NCI-H2196 (cell line): ENCODE measurements at regions not wholly inside any gene's neighbourhood (a gene's known extent, or its start where the extent isn't known, plus 50 kb on each side); places are given as distances from the start of the nearest gene placed in this dataset.

Source experiments
- DNase-seq: peaks from one replicate; lab custom pipeline; 2025; ENCODE audit not compliant: unreplicated experiment; lab: John Stamatoyannopoulos, UW

DNA sequence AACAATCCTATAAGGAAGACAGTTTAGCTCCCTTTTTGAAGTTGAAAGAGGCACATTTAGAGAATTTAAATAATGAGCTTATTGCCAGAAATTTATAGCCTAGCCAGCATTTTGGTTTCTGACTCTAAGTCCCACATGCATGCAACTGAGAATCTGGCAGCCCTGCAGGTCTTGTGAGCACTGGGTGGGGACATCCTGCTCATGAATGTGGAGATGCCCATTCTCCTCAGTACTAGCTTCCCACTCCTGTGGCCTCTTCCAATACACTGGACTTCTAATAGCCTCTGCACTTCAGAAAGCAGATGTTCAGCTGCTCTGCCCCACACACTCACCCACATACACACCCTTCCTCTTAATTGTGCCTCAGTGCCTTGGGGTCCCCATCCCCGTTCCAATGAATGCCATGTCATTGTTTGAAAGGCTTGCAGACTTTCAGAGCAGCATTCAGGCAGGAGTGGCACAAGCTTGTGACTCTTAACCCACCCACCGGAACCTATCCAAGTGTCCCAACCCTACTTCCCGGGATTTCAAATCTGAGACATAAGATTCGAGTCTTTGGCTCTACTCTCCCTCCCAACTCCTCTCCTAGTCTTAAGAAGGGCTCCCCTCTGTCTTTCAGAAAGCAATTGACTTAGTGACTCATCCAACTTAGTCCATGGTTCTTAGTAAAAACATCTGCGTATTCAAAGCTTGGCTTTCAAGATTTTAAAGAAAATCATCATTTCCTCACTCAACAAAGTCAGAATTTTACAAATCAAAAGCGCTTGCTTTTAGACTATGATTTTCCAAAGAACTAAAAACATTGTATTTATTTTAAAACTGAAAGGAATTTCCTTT, 80.0 kb upstream of the FREM2 start:
- DNase-seq = no peak

DNA sequence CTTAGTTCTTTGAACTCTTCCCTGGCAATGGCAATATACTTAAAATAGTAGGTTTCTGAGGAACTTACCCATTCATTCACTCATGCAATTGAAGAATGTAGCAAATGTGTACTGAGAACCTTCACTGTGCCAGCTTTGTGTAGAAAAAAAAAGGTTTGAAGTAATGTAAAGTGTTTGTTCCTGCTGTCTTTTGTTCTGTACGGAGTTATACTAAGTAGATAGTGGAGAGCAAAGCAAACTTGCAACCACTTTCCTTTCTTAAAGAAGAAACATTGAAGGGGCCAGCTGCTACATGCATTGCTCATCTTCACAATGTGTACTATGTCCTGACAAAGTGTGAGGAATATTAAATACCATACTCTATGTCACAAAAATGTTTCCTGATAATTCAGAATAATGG, 68.9 kb upstream of the FREM2 start:
- no peak for DNase-seq

DNA sequence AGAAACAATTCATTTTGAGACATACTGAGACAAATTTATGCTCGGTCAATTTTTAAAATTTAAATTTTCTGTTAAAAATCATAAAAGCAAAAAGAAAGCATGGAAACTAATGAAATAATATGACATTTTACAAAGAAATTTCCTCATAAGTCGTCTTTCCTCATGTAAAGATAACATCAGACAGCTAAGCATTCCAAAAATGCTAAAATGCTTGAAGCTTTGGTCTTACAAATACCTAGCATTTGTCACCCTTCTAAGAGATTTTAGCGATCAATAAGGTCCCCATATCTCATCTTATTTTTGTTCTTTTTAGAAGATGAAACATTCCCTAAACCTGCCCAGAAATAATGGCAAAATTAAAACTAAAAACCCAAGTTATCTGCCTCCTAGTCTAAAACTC, 68.5 kb upstream of the FREM2 start:
- no peak for DNase-seq

DNA sequence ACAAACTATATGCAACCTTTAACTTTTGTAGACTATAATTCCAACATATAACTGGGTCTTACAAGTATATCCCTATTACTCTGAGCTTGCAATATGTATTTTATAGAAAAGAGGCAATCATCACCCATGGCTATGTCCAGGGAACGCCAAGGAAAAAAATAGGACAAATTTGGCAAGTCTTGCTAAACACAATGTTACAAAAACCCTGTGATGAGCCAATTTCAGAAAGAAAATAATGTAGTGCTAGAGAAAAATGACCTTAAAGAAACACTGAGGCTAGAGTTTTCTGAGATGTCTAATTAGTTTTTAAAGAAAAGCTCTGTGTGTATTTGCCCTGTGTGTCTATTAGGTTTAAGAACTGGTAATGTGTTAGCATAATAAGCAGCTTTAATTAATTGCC, 68.0 kb upstream of the FREM2 start:
- DNase-seq = no peak

DNA sequence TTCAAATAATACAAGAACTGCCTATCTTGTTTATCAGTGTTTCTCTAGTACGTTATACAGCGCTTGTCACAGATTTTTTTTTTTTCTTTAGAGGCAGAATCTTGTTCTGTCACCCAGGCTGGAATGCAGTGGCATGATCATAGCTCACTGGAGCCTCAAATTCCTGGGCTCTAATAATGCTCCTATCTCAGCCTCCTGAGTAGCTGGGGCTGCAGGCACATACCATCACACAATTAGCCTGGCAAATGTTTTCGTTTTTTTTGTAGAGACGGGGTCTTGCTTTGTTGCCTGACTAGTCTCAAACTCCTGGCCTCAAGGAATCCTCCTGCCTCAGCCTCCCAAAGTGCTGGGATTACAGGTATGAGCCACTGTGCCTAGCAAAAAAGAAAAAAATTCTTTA, 66.0 kb upstream of the FREM2 start:
- DNase-seq = no peak

DNA sequence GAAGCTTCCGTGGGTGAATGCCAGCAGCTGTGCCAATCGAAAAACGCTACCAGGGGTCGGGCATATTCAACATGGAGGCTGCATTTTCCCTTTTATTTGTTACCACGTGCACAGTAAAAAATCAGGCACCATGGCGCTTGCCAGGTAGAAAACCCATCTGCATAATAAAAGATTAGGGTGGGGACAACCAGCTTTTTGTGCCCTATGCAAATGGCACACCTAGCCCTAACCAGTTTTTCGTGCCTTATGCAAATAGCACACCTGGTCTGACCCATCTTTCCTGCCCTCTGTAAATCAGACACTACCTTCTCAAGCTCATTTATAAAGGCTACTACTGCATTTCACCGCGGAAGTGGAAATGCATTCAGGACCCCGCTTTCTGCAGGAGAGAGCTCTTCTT, 62.1 kb upstream of the FREM2 start:
- no peak for DNase-seq

DNA sequence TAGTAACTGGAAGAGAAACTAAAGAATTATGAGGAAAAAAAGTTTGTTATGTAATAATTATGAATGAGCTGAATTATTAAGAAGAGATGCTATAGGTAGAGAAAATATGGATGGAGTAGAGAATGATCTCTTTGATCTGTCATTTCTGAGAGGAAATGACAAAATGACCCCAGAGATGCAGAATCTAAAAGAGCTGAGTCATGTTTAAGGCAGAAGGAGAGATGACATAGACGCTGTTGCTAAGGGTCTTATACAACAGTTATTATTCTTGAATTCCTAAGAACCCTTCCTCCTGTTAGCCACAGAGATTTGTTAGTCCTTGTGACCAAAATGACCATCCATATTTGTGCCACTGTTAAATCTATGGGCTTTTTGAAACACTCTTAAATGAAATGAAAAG, 58.3 kb upstream of the FREM2 start:
- DNase-seq = no peak

DNA sequence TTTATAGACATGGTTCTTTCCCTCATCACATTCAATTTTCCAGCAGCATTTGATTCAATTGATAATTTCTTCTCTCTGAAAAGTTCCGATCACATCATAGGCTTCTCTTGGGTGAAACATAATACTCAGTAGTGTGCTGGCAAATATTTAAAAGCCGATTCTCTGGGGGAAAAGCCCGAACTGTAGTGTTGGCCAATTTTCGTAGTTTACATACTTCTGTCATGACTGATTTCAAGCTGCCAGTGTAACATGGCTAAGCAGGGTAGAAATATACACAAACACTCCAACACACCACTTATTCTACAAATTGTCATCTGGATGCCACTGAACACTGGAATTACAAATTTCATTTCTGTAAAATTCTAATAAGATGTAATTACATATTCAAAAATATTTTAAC, 56.1 kb upstream of the FREM2 start:
- no peak for DNase-seq

DNA sequence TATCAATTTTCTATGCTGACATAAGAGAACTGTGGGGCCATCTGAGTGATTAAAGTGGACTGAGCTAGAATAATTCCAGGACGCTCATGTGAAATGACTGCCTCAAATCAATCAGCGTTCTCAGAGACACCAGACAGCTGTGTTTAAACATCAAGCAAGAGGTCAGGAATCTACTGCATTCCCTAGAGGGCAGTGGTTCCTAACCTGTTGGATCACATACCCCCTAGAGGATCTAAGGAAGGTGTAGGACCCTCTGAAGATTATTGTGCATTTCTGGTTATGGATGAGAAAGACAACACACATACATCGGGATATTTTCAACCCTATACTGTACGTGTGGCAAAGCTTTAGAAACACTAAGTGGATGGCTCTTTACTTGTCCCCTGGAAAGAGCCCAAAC, 51.8 kb upstream of the FREM2 start:
- no peak for DNase-seq

DNA sequence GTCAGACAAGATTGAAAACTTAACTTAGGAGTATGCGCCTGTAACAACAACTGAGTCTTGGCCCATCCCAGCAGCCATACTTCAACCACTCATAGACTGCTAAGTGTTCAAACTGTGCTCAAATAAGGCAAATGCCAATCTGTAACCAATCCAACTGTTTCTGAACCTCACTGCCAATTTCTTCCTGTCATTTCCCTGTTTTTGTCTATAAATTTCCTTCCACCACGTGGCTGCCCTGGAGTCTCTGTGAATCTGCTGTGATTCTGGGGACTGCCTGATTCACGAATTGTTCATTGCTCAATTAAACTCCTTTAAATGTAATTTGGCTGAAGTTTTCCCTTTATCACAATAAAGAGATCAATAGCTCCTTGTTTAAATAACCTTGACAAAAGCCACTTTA, 50.8 kb upstream of the FREM2 start:
- DNase-seq = no peak

DNA sequence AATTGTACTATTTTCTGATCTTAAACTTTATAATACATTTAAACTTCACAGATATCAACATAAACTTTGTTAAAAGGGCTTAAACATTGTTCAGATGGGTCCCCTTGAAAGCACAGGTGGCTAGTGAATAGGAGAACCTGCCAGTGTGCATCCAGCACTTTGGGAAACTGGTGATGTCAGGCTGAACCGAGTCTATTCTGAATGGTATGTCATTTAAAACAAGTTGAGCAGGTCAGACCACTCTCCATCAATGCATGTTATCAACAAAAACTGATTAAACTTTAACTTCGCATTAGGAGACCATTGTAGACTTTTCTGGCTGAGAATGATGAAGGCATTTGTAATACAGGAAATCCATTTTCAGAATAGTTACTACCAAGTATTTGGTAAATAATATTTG, 50.1 kb upstream of the FREM2 start:
- no peak for DNase-seq
